Neural crest cell (in vitro differentiated cells): ENCODE measurements at regions not wholly inside any gene's neighbourhood (a gene's known extent, or its start where the extent isn't known, plus 50 kb on each side); places are given as distances from the start of the nearest gene placed in this dataset.

Experiments used
- DNase-seq: peaks from one replicate; pipeline ENCODE4 v3.0.0; 2021; ENCODE audit warnings: low read depth, mixed read lengths, low spot score
- H3K27ac Mint-ChIP-seq: one replicate; pipeline ENCODE4 v1.8.0; 2021; ENCODE audit warnings: mild to moderate bottlenecking, mixed read lengths; ENCODE audit not compliant: unreplicated experiment
- H3K27me3 Mint-ChIP-seq: 2 replicates; pipeline ENCODE4 v1.8.0; 2021; ENCODE audit warnings: low read depth, mild to moderate bottlenecking, mixed read lengths
- H3K36me3 Mint-ChIP-seq: 2 replicates; pipeline ENCODE4 v1.8.0; 2021; ENCODE audit warnings: low read depth, mild to moderate bottlenecking, mixed read lengths
- H3K4me1 Mint-ChIP-seq: 2 replicates; pipeline ENCODE4 v1.8.0; 2021; ENCODE audit warnings: mixed read lengths
- H3K4me3 Mint-ChIP-seq: one replicate; pipeline ENCODE4 v1.8.0; 2021; ENCODE audit warnings: mild to moderate bottlenecking, mixed read lengths
- H3K9me3 Mint-ChIP-seq: 2 replicates; pipeline ENCODE4 v1.8.0; 2021; ENCODE audit warnings: mixed read lengths
- CTCF ChIP-seq: fragments of 200-600 bp; sonication (generic); conservative IDR thresholded peaks from 2 replicates; pipeline ENCODE4 v1.5.0; 2021; ENCODE audit warnings: antibody characterized with exemption, mild to moderate bottlenecking

DNA sequence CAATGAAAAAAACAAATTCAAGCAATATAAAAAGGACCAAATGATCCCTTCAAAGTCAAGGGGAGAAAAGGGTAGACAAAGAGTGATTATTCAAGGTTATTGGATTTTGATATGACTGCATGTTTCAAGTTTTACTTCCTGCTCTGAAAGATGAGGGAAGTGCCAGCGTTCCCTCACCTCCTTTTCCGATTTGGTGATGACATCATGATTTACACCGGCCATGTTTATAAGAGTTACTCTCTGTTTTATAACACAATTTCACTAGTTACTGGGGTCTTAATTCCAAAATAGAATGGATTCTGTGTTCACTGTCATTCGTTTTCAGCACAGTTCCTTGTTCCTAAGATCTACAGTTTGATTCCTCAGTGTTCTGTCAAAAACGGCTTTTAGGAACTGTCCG is 60.5 kb upstream of the CPXM2 start:
- DNase-seq, result no peak
- Mint-ChIP-seq H3K27me3 (peaks cover 10% of the 10 kb centered on the region), H3K4me1 (peaks cover 15% of the 10 kb centered on the region), H3K9me3 (no peaks in the 10 kb centered on the region), H3K4me3 (no peak overlapping the region), H3K36me3 (no peaks in the 10 kb centered on the region), H3K27ac (no peak overlapping the region)
- no peak for TF ChIP-seq CTCF

DNA sequence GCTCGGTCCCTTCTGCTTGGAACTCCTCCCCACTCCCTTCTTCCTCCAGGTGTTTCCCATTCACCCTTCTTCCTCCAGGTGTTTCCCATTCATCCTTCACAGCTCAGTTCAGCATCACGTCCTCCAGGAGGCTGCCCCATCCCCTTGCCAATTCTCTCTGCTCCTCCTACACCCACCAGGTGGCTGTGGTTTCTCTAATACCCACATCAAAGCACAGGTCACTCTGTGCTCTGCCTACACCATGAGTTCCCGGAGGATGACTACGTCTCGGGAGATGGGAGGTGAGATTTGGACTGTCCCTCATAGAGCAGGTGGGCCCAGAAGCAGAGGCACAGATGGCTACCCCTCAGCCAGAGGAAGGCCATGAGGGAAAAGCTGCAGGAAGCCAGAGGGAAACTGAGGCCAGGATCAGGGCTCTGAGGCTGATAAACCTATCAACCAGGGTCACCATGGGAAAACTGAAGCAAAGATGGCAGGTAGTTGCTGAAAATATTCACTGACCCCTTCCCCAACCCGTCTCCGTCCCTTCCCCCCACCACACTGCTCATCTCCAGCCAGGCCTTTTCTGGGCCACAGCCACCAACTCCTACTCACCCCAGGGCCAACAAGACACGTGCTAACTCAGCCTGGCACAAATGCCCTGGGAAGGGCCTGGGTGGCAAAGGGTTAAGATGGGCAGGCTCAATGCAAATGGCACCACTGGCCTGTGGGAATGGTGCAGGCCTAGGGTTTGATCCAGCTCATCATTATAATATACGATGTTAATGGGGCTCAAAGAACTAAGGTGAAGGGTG is 56.6 kb upstream of the CPXM2 start:
- no peak for DNase-seq
- Mint-ChIP-seq H3K36me3 (no peaks in the 10 kb centered on the region), H3K27me3 (peaks cover 10% of the 10 kb centered on the region), H3K9me3 (peaks cover 7% of the 10 kb centered on the region), H3K4me3 (no peak overlapping the region), H3K27ac (no peak overlapping the region), H3K4me1 (peaks cover 17% of the 10 kb centered on the region)
- TF ChIP-seq CTCF, result no peak

DNA sequence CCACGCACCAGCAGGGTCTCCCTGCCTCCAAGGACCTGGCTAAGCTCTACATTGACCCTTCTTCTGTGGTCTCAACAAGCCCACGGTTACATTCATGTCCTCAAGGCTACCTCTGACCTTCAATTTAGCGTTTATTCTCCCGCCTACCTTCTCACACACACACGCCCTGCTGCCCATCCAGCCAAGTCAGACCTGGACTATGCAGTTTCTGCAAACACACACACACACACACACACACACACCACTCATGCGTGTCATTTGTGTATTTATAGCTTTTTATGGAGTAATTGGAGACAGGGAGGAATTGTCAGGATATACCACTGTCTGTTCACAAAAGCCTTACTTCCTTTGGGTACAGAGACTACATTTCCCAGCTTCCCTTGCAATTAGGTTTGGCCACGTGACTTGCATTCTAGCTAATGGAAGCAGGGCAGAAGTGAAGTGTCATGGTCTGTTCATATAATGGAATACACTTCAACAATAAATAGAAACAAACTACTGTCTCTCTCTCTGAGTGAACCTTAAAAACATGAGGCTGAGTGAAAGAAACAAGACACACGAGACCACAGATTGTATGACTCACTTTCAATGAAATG is 53.8 kb upstream of the CPXM2 start:
- no peak for TF ChIP-seq CTCF
- Mint-ChIP-seq H3K9me3 (peaks cover 7% of the 10 kb centered on the region), H3K36me3 (no peaks in the 10 kb centered on the region), H3K4me3 (no peak overlapping the region), H3K27me3 (no peaks in the 10 kb centered on the region), H3K27ac (no peak overlapping the region), H3K4me1 (peaks cover 28% of the 10 kb centered on the region)
- DNase-seq, result no peak

- no peak for DNase-seq
- Mint-ChIP-seq H3K4me3 (no peak overlapping the region), H3K27ac (no peak overlapping the region), H3K36me3 (no peaks in the 10 kb centered on the region), H3K27me3 (no peaks in the 10 kb centered on the region), H3K9me3 (peaks cover 7% of the 10 kb centered on the region), H3K4me1 (peaks cover 28% of the 10 kb centered on the region)
- no peak for TF ChIP-seq CTCF
Observed at GRCh38 chr10:123944661-123945060, 53.1 kb upstream of the CPXM2 start.

- DNase-seq, result no peak
- no peak for TF ChIP-seq CTCF
- H3K27me3 Mint-ChIP-seq, result no peaks in the 10 kb centered on the region
- H3K4me3 Mint-ChIP-seq, result no peak overlapping the region
- no peak overlapping the region for H3K27ac Mint-ChIP-seq
- no peaks in the 10 kb centered on the region for H3K36me3 Mint-ChIP-seq
- peaks cover 7% of the 10 kb centered on the region for H3K9me3 Mint-ChIP-seq
- H3K4me1 Mint-ChIP-seq, result peaks cover 20% of the 10 kb centered on the region
Observed at GRCh38 chr10:123943307-123943706, 51.7 kb upstream of the CPXM2 start.
